GM12873 (cell line): ENCODE measurements at regions not wholly inside any gene's neighbourhood (a gene's known extent, or its start where the extent isn't known, plus 50 kb on each side); places are given as distances from the start of the nearest gene placed in this dataset.

Experiments used
- TF ChIP-seq, protein P1 (sequence below): IDR thresholded peaks from 2 replicates; pipeline ENCODE4 v1.5.1; 2012; ENCODE audit warnings: low read depth, mild to moderate bottlenecking, moderate library complexity, low read length, control low read depth; ENCODE audit not compliant: insufficient read depth; ENCODE audit errors: missing control alignments

DNA sequence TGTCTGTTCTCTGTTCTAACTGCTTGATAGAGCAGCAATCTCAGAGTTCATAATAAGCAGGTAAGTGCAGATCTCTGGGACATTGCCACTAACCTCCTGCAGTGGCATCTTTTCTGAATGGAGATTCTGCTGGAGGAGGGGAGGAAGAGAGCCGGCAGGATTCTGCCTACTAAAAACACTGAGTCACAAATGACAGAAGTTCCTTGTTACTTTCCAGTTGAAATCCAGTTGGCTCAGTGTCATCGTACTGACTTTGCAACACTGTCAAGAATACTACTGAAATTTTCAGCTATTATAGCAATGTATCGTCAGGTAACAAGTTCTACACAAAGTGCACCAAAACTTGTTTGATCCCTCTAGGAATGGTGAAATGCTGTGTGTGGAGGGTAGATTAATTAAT, 79.6 kb upstream of the ST6GAL2 start:
- TF ChIP-seq, protein P1, sequence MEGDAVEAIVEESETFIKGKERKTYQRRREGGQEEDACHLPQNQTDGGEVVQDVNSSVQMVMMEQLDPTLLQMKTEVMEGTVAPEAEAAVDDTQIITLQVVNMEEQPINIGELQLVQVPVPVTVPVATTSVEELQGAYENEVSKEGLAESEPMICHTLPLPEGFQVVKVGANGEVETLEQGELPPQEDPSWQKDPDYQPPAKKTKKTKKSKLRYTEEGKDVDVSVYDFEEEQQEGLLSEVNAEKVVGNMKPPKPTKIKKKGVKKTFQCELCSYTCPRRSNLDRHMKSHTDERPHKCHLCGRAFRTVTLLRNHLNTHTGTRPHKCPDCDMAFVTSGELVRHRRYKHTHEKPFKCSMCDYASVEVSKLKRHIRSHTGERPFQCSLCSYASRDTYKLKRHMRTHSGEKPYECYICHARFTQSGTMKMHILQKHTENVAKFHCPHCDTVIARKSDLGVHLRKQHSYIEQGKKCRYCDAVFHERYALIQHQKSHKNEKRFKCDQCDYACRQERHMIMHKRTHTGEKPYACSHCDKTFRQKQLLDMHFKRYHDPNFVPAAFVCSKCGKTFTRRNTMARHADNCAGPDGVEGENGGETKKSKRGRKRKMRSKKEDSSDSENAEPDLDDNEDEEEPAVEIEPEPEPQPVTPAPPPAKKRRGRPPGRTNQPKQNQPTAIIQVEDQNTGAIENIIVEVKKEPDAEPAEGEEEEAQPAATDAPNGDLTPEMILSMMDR: no peak

DNA sequence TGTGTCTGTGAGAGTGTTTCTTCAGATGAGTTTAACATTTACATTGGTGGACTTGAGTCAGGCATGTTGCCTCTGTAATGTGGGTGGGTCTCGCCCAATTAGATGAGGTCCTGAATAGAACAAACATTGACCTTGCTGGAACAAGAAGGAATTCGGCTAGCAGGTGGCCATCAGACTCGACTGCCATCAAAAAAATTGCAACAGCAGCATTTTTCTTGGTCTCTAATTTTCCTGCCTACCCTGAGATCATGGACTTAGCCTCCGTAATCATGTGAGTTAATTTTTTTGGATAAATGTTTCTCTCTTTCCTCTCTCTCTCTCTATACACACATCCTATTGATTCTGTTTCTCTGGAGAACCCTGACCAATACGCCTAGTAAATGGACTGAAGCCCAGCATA, 83.8 kb upstream of the ST6GAL2 start:
- TF ChIP-seq, protein P1: no peak

DNA sequence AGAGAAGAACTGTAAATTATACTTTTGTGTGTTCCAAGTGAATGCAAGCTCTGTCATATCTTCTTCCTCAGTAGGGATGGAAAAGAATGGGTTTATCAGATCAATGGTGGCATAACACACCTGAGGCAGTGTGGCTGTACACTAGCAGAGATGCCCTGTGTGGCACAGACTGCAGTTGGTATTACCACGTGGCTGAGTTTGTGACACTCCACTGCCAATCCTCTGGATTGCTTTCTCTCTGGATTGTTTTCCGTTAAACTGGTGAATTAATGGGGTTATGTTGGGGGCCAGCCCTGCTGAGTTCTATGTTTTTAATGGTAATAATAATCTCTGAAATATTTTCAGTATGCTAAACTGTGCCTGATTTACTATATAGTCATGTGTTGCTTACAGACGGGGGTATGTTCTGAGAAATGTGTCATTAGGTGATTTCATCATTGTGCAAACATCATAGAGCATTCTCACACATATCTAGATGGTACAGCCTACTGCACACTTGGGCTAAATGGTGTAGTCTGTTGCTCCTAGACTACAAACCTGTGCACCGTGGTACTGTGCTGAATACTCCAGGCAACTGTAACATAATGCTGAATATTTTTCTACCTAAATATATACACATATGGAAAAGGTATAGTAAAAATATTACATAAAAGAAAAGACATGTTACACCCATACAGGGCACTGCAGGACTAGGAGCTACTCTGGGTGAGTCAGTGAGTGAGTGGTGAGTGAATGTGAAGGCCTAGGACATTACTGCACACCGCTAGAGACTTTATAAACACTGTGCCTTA, 84.7 kb upstream of the ST6GAL2 start:
- TF ChIP-seq, protein P1: no peak

DNA sequence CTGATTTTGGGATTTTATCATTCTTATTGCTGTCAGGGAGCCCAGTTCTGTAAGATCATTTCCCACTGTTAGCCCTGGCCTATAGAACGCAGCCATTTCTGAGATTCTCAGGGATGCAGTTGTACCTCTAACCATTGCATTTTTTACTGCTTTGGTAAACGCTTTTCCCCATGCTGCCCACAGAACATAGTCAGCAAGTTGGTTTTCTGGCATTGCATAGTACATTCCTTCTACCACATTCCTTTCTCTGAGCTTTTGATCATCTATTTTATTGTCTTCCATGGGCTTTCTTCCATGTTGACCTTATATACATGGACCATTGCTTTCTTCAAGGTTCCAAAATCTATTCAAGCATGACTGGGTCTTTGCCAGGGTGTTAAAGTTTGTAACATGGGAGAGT, 86.8 kb upstream of the ST6GAL2 start:
- TF ChIP-seq, protein P1: no peak

DNA sequence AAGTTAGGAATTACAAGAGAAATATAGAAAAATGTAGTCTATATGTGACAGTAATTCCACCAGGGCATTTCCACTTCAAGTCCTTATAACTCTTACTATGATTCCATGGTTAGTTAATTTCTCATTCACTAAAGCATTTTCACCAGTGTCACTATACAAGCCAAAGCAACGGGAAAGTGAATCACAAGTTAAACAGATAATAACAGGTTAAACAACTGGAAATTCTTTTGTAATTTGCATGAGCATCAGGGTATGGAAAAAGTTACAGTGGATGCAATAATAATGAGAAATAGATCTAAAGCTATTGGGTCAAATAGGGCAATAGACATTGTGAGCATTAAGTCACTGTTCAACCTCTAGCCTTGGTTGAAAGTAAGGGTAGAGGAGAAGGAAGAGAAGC, 88.9 kb upstream of the ST6GAL2 start:
- TF ChIP-seq, protein P1: no peak

DNA sequence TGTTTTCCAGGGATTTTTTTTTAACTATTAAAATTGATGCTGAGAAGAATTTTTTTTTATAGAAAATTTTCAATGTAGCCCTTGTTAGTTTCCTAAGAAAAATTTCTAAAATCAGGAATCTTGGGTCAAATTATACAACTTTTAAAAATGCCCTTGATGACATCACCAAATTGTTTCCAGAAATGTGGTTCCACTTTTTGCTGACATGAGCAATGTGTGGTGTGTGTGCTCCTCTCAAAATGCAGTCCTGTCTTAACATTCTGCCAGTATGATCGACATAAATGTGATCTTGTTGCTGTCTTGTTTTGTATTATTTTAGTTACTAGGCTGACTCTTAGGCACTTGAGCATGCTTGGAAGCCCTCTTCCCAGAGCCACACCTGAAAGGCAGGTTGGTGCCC, 89.7 kb upstream of the ST6GAL2 start:
- TF ChIP-seq, protein P1: no peak

DNA sequence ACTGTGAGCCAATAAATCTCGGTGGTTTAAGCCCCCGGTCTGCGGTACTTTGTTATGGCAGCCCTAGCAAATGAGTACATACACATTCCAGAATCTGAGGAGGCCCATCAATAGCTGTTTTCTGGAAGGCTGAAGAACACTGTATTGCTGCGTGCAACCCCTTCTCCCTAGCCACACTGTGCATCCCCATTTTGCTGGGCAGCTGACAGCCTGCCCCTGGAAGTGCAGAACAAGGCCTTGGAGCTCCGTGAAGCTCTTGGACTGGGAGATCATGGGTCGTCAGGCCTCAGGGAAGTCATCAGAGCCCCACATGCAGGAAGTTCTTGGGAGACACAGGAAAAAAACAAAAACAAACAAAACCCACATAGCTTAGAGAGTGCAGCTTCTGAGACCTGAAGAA, 90.6 kb upstream of the ST6GAL2 start:
- TF ChIP-seq, protein P1: no peak
